ENCODE measurements at regions not wholly inside any gene's neighbourhood (a gene's known extent, or its start where the extent isn't known, plus 50 kb on each side); places are given as distances from the start of the nearest gene placed in this dataset.

DNA sequence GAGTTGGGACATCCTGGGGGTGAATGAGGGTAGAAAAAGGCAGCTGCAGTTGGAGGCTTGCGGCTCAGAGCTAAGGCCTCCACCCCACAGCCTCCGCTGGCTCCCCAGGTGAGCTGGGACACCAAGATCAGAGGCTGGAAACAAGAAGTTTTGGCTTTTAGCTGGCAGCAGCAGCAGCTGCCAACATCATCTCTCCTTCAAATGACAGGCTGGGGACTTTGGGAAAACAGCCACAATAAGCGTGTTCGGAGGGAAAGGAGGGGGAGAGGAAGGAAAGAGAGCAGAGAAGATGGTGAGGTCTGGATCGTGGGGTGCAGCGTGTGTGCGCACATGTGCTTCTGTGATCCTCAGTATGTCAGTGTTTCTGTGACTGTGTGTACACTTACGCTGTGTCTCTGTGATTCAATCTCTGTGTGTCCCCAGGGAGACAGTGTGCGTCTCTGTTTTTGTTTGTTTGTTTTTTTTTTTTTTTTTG lies 62.0 kb upstream of the RASD2 start:
- no peak overlapping the region for H2AFZ ChIP-seq (ENCODE audit: low read length)
- CTCF ChIA-PET (ENCODE audit: unreplicated experiment): no interaction called here
- POLR2A ChIA-PET: interaction anchor here (0.6 kb wide), 1 partner anchor 394 kb away, joined by 3 read pairs; no protein-coding TSS in a partner anchor
- H3K4me1 ChIP-seq (ENCODE audit: insufficient read depth, low read length, poor library complexity, severe bottlenecking): peaks cover 11% of the 10 kb centered on the region
- no peaks in the 10 kb centered on the region for H3K36me3 ChIP-seq (ENCODE audit: insufficient read depth, low read length)
- intact Hi-C loops (cut with micrococcal nuclease; ENCODE audit: unreplicated experiment): no loop called here
- no peaks in the 10 kb centered on the region for H3K79me2 ChIP-seq (ENCODE audit: insufficient read depth, low read depth, low read length)
- no TSS peak for BruUV-seq (replicated peaks)
- no peak overlapping the region for H3K4me3 ChIP-seq (ENCODE audit: low read depth, low read length, poor library complexity, severe bottlenecking)
- no peaks in the 10 kb centered on the region for H3K9me2 ChIP-seq (ENCODE audit: insufficient read depth, low read length)
- no peak overlapping the region for H3K4me2 ChIP-seq (ENCODE audit: low read length)
- DNase-seq (ENCODE audit: low spot score): no peak
- no peaks in the 10 kb centered on the region for H3K9me3 ChIP-seq (ENCODE audit: low read length)
- H3K27ac ChIP-seq (ENCODE audit: low read depth, low read length, poor library complexity, severe bottlenecking): no peak overlapping the region
- TF ChIP-seq EZH2phosphoT487 (IDR thresholded peaks at IDR 0.05; ENCODE audit: borderline replicate concordance, low read depth, low read length): no peak
- TF ChIP-seq, protein P1, sequence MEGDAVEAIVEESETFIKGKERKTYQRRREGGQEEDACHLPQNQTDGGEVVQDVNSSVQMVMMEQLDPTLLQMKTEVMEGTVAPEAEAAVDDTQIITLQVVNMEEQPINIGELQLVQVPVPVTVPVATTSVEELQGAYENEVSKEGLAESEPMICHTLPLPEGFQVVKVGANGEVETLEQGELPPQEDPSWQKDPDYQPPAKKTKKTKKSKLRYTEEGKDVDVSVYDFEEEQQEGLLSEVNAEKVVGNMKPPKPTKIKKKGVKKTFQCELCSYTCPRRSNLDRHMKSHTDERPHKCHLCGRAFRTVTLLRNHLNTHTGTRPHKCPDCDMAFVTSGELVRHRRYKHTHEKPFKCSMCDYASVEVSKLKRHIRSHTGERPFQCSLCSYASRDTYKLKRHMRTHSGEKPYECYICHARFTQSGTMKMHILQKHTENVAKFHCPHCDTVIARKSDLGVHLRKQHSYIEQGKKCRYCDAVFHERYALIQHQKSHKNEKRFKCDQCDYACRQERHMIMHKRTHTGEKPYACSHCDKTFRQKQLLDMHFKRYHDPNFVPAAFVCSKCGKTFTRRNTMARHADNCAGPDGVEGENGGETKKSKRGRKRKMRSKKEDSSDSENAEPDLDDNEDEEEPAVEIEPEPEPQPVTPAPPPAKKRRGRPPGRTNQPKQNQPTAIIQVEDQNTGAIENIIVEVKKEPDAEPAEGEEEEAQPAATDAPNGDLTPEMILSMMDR (conservative IDR thresholded peaks at IDR 0.05; ENCODE audit: low read length): no peak
- no peaks in the 10 kb centered on the region for H4K20me1 ChIP-seq (ENCODE audit: insufficient read depth, low read length)

GRCh38 chr22:35479359-35479758 lies 61.3 kb upstream of the RASD2 start:
- Histone ChIP-seq H3K9me2 (ENCODE audit: insufficient read depth, low read length) (no peaks in the 10 kb centered on the region), H3K4me1 (ENCODE audit: insufficient read depth, low read length, poor library complexity, severe bottlenecking) (peaks cover 11% of the 10 kb centered on the region), H2AFZ (ENCODE audit: low read length) (no peak overlapping the region), H4K20me1 (ENCODE audit: insufficient read depth, low read length) (no peaks in the 10 kb centered on the region), H3K9me3 (ENCODE audit: low read length) (no peaks in the 10 kb centered on the region), H3K4me2 (ENCODE audit: low read length) (no peak overlapping the region), H3K27ac (ENCODE audit: low read depth, low read length, poor library complexity, severe bottlenecking) (no peak overlapping the region), H3K36me3 (ENCODE audit: insufficient read depth, low read length) (no peaks in the 10 kb centered on the region), H3K79me2 (ENCODE audit: insufficient read depth, low read depth, low read length) (no peaks in the 10 kb centered on the region), H3K4me3 (ENCODE audit: low read depth, low read length, poor library complexity, severe bottlenecking) (no peak overlapping the region)
- intact Hi-C loops (cut with micrococcal nuclease; ENCODE audit: unreplicated experiment): no loop called here
- DNase-seq (ENCODE audit: low spot score): no peak
- CTCF ChIA-PET (ENCODE audit: unreplicated experiment): no interaction called here
- no TSS peak for BruUV-seq (replicated peaks)
- POLR2A ChIA-PET: interaction anchor here (0.5 to 0.6 kb wide), 3 partner anchors 9 to 116 kb away, joined by 3 read pairs; no protein-coding TSS in a partner anchor
- TF ChIP-seq, protein P1 (conservative IDR thresholded peaks at IDR 0.05; ENCODE audit: low read length): no peak
- TF ChIP-seq EZH2phosphoT487 (IDR thresholded peaks at IDR 0.05; ENCODE audit: borderline replicate concordance, low read depth, low read length): no peak

DNA sequence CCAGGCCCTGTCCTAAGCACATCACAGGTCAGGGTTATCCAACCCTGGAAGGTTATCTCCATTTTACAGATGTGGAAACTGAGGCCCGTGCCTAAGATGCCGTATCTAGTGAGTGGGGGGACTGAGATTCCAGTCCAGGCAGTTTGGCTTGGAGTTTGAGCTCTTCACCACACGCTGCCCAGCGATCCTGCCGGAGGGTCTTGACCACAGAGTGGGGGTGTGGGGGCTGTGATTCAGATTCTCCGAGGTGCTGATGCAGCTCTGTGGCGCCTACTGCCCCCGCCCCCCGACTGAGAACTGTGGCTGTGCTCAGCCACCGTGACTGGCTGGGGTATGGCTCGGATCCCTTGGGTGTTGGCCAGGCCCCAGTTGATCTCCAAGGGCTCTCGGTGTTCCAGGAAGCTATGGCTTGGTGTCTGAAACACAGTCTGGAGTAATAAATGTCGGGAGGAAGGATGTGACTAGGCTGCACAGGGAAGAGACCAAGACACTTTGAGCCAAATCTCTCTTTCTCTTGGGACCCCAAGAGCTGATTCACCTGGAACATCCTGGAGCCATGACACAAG lies 60.6 kb upstream of the RASD2 start:
- Histone ChIP-seq H3K9me2 (ENCODE audit: insufficient read depth, low read length) (no peaks in the 10 kb centered on the region), H3K4me1 (ENCODE audit: insufficient read depth, low read length, poor library complexity, severe bottlenecking) (peaks cover 11% of the 10 kb centered on the region), H3K79me2 (ENCODE audit: insufficient read depth, low read depth, low read length) (no peaks in the 10 kb centered on the region), H3K4me2 (ENCODE audit: low read length) (no peak overlapping the region), H3K9me3 (ENCODE audit: low read length) (no peaks in the 10 kb centered on the region), H3K36me3 (ENCODE audit: insufficient read depth, low read length) (no peaks in the 10 kb centered on the region), H3K27ac (ENCODE audit: low read depth, low read length, poor library complexity, severe bottlenecking) (no peak overlapping the region), H3K4me3 (ENCODE audit: low read depth, low read length, poor library complexity, severe bottlenecking) (no peak overlapping the region), H2AFZ (ENCODE audit: low read length) (no peak overlapping the region), H4K20me1 (ENCODE audit: insufficient read depth, low read length) (no peaks in the 10 kb centered on the region)
- ChIA-PET POLR2A (interaction anchor here (0.6 kb wide), 1 partner anchor 10 kb away, joined by 3 read pairs; no protein-coding TSS in a partner anchor), CTCF (ENCODE audit: unreplicated experiment) (no interaction called here)
- TF ChIP-seq, protein P1 (conservative IDR thresholded peaks at IDR 0.05; ENCODE audit: low read length): no peak
- BruUV-seq (replicated peaks): no TSS peak
- no peak for DNase-seq (ENCODE audit: low spot score)
- intact Hi-C loops (cut with micrococcal nuclease; ENCODE audit: unreplicated experiment): no loop called here
